Neural progenitor cell (in vitro differentiated cells): ENCODE measurements at regions not wholly inside any gene's neighbourhood (a gene's known extent, or its start where the extent isn't known, plus 50 kb on each side); places are given as distances from the start of the nearest gene placed in this dataset.

Source experiments
- DNase-seq: peaks from one replicate; pipeline ENCODE4 v3.0.0-alpha.2; 2016; ENCODE audit warnings: low spot score
- H2AFZ ChIP-seq: fragments of 200-600 bp; sonication (generic); replicated peaks from 2 replicates; pipeline ENCODE4 v1.6.1; 2016; ENCODE audit warnings: antibody characterized with exemption
- H3F3A ChIP-seq: fragments of 200-600 bp; sonication (generic); 2 replicates; pipeline ENCODE4 v1.6.1; 2016; ENCODE audit warnings: antibody characterized with exemption, low read depth
- H3K27ac ChIP-seq: fragments of 200-600 bp; sonication (generic); 2 replicates; pipeline ENCODE4 v1.5.1; 2016; ENCODE audit warnings: mild to moderate bottlenecking
- H3K27me3 ChIP-seq: fragments of 200-600 bp; sonication (generic); 2 replicates; pipeline ENCODE4 v1.6.1; 2016; ENCODE audit warnings: mild to moderate bottlenecking, moderate library complexity
- H3K36me3 ChIP-seq: fragments of 200-600 bp; sonication (generic); 2 replicates; pipeline ENCODE4 v1.5.1; 2016
- H3K4me1 ChIP-seq: fragments of 200-600 bp; sonication (generic); 2 replicates; pipeline ENCODE4 v1.6.1; 2016; ENCODE audit warnings: mixed run types
- H3K4me2 ChIP-seq: fragments of 200-600 bp; sonication (generic); 2 replicates; pipeline ENCODE4 v1.6.1; 2016
- H3K4me3 ChIP-seq: fragments of 200-600 bp; sonication (generic); 2 replicates; pipeline ENCODE4 v1.5.1; 2016
- H3K79me2 ChIP-seq: fragments of 200-600 bp; sonication (generic); 2 replicates; pipeline ENCODE4 v1.6.1; 2016; ENCODE audit warnings: low read depth
- H3K9ac ChIP-seq: fragments of 200-600 bp; sonication (generic); 2 replicates; pipeline ENCODE4 v1.6.1; 2016
- H3K9me3 ChIP-seq: fragments of 200-600 bp; sonication (generic); 2 replicates; pipeline ENCODE4 v1.5.1; 2016; ENCODE audit warnings: low read depth
- H4K20me1 ChIP-seq: fragments of 200-600 bp; sonication (generic); 2 replicates; pipeline ENCODE4 v1.6.1; 2016; ENCODE audit warnings: low read depth
- H3K27ac Mint-ChIP-seq: 3 replicates; pipeline ENCODE4 v1.8.0; 2021; ENCODE audit warnings: mixed read lengths
- H3K27me3 Mint-ChIP-seq: 2 replicates; pipeline ENCODE4 v1.8.0; 2022; ENCODE audit warnings: low read depth, mild to moderate bottlenecking, inconsistent platforms, moderate library complexity, mixed read lengths; ENCODE audit not compliant: insufficient read depth
- H3K36me3 Mint-ChIP-seq: 3 replicates; pipeline ENCODE4 v1.8.0; 2021; ENCODE audit warnings: mixed read lengths
- H3K4me1 Mint-ChIP-seq: 3 replicates; pipeline ENCODE4 v1.8.0; 2021; ENCODE audit warnings: mixed read lengths
- H3K4me3 Mint-ChIP-seq: 3 replicates; pipeline ENCODE4 v1.8.0; 2021; ENCODE audit warnings: mild to moderate bottlenecking, moderate library complexity, mixed read lengths
- H3K9me3 Mint-ChIP-seq: 3 replicates; pipeline ENCODE4 v1.8.0; 2020; ENCODE audit warnings: mixed read lengths
- EZH2 ChIP-seq: fragments of 200-600 bp; sonication (generic); IDR thresholded peaks from 2 replicates; pipeline ENCODE4 v1.6.1; 2017; ENCODE audit warnings: antibody characterized with exemption, mild to moderate bottlenecking, moderate library complexity
- EZH2phosphoT487 ChIP-seq: fragments of 200-600 bp; sonication (generic); IDR thresholded peaks from 2 replicates; pipeline ENCODE4 v1.6.1; 2017; ENCODE audit warnings: antibody characterized with exemption
- TF ChIP-seq, protein P1 (sequence below): fragments of 200-600 bp; sonication (generic); IDR thresholded peaks from 2 replicates; pipeline ENCODE4 v1.5.1; 2017; ENCODE audit warnings: antibody characterized with exemption, mild to moderate bottlenecking

DNA sequence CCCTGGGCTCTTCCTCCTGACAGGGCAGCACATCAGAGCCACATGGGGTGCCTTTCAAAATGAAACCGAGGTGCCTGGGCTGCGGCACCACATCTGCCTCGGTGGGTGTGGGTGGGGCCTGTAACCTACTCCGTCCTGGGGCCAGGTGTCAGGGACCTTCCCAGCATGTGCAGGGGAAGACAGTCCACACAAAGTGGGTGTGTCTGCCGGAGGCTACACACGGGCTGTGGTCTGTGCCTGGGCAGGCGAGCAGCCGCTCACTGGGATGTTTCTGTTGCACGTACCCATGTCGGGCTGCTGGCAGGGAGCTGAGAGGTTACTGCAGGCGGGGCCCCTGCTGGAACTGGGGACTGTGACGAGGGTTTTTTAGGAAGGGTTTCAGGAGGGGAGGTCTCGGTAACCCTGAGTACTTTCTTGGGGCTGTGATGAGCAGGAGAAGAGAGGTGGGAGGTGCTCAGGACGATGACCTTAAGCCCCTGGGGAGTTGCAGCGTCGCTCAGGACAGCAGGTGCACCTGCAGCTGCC lies 351.2 kb downstream of the SEC14L1 start:
- Histone ChIP-seq H3K9me3 (no peaks in the 10 kb centered on the region), H3K4me2 (no peak overlapping the region), H3K27me3 (no peaks in the 10 kb centered on the region), H3K27ac (no peak overlapping the region), H4K20me1 (peaks cover 26% of the 10 kb centered on the region), H3F3A (peaks cover 20% of the 10 kb centered on the region), H3K36me3 (no peaks in the 10 kb centered on the region), H2AFZ (no peak overlapping the region), H3K4me1 (peaks cover 4% of the 10 kb centered on the region), H3K79me2 (no peaks in the 10 kb centered on the region), H3K4me3 (no peak overlapping the region), H3K9ac (no peak overlapping the region)
- TF ChIP-seq, protein P1, sequence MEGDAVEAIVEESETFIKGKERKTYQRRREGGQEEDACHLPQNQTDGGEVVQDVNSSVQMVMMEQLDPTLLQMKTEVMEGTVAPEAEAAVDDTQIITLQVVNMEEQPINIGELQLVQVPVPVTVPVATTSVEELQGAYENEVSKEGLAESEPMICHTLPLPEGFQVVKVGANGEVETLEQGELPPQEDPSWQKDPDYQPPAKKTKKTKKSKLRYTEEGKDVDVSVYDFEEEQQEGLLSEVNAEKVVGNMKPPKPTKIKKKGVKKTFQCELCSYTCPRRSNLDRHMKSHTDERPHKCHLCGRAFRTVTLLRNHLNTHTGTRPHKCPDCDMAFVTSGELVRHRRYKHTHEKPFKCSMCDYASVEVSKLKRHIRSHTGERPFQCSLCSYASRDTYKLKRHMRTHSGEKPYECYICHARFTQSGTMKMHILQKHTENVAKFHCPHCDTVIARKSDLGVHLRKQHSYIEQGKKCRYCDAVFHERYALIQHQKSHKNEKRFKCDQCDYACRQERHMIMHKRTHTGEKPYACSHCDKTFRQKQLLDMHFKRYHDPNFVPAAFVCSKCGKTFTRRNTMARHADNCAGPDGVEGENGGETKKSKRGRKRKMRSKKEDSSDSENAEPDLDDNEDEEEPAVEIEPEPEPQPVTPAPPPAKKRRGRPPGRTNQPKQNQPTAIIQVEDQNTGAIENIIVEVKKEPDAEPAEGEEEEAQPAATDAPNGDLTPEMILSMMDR: no peak
- TF ChIP-seq EZH2phosphoT487 (no peak), EZH2 (no peak)
- Mint-ChIP-seq H3K36me3 (peaks cover 6% of the 10 kb centered on the region), H3K4me1 (peaks cover 3% of the 10 kb centered on the region), H3K9me3 (no peaks in the 10 kb centered on the region), H3K27me3 (peaks cover 2% of the 10 kb centered on the region), H3K27ac (no peak overlapping the region), H3K4me3 (no peak overlapping the region)
- no peak for DNase-seq

DNA sequence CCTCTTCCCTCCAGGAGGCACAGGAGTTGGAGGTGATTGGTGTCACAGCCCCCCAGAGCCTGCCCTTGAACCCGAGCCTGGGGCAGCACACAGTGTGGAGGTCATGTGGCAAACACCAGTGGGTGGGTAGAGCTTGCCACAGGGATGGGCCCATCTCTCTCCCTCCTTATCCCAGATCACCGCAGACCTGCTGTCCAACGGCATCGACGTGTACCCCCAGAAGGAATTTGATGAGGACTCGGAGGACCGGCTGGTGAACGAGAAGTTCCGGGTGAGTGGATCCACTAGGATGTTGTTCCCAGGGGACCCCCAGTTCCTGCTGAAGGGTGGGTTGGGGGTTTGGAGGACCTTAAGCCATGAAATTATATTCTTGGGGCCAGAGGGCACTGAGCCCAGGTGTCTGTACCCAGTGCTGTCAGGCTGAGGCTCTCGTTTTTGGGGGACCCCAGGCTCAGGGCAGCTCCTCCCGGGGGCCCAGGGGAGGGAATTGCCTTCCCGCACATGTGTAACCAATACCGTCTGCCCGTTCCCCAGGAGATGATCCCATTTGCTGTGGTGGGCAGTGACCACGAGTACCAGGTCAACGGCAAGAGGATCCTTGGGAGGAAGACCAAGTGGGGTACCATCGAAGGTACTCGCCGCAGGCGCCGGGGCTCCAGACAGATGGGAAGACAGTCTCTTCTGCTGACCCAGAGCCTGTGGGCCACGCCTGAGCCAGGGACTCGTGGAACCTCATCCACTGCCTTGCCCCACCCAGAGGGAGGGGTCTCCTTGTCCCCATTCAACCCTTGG lies 351.9 kb downstream of the SEC14L1 start:
- Mint-ChIP-seq H3K9me3 (no peaks in the 10 kb centered on the region), H3K36me3 (peaks cover 6% of the 10 kb centered on the region), H3K27me3 (peaks cover 2% of the 10 kb centered on the region), H3K27ac (no peak overlapping the region), H3K4me3 (no peak overlapping the region), H3K4me1 (peaks cover 3% of the 10 kb centered on the region)
- H2AFZ ChIP-seq: no peak overlapping the region
- DNase-seq: no peak
- no peak overlapping the region for H3K4me2 ChIP-seq
- H3K36me3 ChIP-seq: no peaks in the 10 kb centered on the region
- no peak for TF ChIP-seq EZH2
- H3K4me1 ChIP-seq: peaks cover 4% of the 10 kb centered on the region
- H3K79me2 ChIP-seq: no peaks in the 10 kb centered on the region
- peak overlapping the region; percentile 25 for H3K27ac ChIP-seq
- no peaks in the 10 kb centered on the region for H3K9me3 ChIP-seq
- H3K4me3 ChIP-seq: no peak overlapping the region
- peaks cover 25% of the 10 kb centered on the region for H4K20me1 ChIP-seq
- H3F3A ChIP-seq: peaks cover 20% of the 10 kb centered on the region
- no peaks in the 10 kb centered on the region for H3K27me3 ChIP-seq
- H3K9ac ChIP-seq: no peak overlapping the region

DNA sequence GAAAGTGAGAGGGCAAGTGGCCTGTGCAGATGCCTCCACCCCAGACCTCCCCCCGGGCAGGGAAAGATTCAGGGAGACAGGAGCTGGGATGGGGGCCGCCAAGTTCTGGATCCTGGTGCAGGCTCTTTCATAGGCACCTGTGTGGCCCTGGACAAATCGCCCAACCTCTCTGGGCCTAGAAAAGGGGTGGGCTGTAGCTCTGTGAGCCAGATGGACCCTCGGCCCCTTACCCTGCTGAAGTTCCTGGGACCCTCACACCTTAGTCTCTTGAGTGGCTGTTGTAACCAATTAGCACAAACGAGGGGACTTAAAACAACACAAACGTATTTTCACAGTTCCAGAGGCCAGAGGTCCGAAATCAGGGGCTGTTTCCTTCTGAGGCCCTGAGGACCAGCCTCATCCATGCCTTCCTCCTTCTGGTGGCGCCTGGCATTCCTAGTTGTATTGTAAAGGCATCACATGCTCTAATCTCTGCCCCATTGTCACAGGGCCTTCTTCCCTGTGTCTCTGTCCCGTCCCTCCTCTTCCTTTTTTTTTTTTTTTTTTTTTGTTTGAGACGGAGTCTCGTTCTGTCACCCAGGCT lies 352.6 kb downstream of the SEC14L1 start:
- Histone ChIP-seq H3K27me3 (no peaks in the 10 kb centered on the region), H2AFZ (no peak overlapping the region), H3K4me3 (no peak overlapping the region), H3K27ac (peak overlapping the region; percentile 25), H3K9me3 (no peaks in the 10 kb centered on the region), H3K79me2 (no peaks in the 10 kb centered on the region), H3K4me2 (no peak overlapping the region), H3K36me3 (no peaks in the 10 kb centered on the region), H3F3A (peaks cover 20% of the 10 kb centered on the region), H4K20me1 (peaks cover 25% of the 10 kb centered on the region), H3K4me1 (peaks cover 4% of the 10 kb centered on the region), H3K9ac (no peak overlapping the region)
- Mint-ChIP-seq H3K27me3 (peaks cover 2% of the 10 kb centered on the region), H3K36me3 (peaks cover 4% of the 10 kb centered on the region), H3K27ac (no peak overlapping the region), H3K4me1 (peaks cover 3% of the 10 kb centered on the region), H3K9me3 (no peaks in the 10 kb centered on the region), H3K4me3 (no peak overlapping the region)
- DNase-seq: peak; percentile 59
- TF ChIP-seq EZH2phosphoT487 (no peak), EZH2 (no peak)
- TF ChIP-seq, protein P1: no peak
